IPS-NIHi7 (cell line): ENCODE measurements at regions not wholly inside any gene's neighbourhood (a gene's known extent, or its start where the extent isn't known, plus 50 kb on each side); places are given as distances from the start of the nearest gene placed in this dataset.
"Not testable (repeated sequence)": the region's sequence is repeated elsewhere in the genome, so short reads cannot be mapped to it uniquely, and the experiment has no call there.

Experiments
- DNase-seq: peaks from one replicate; pipeline ENCODE4 v3.0.0; 2012; ENCODE audit warnings: mixed read lengths; ENCODE audit errors: extremely low spot score

DNA sequence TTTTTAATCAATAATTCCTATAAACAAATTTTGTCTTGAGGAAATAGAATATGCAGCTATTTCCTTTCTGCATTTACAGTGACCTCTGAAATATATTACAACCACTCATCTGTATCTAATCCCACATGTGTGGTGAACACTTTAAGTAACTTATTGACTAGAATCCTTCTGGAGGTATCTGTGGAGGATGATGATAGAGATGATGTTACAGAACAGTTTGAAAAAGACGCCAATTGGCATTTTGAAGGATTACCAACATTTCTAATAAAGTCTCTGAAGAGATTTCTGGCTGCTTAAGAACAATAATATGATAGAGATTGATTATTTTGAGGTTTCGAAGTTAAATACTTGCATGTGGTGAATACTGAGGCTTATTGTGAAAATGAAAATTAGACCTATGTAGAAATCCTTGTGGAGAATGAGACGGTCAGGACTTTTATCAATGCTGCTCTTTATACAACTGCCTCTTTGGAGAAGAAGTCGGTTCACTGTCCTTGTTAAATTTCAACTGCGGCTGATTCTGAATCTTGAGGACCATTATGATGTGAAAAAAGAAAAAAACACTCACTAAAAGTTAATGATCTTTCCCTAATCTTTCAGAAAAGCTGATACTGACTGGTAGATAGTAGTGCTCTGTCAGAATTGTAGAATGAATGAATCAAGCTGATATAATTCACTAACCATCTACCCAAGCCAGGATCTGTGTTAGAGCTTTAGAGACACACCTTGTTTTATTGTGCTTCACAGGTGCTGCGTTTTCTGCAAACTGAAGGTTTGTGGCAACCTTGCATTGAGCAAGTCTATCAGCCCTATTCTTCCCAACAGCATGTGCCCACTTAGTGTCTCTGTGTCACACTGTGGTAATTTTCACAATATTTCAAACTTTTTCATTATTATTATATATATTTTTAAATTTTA is 204.7 kb downstream of the SPRY1 start:
- DNase-seq = no peak

DNA sequence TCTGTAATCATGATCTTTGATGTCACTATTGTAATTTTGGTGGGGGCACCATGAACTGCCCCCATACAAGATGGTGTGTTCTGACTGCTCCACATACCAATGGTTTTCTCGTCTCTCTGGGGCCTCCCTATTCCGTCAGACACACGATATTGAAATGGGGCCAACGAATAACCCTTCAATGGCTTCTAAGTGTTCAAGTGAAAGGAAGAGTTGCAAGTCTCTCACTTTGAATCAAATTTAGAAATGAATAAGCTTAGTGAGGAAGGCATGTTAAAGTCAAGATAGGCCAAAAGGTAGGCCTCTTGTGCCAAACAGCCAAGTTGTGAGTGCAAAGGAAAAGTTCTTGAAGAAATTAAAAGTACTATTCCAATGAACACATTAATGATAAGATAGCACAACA is 205.4 kb downstream of the SPRY1 start:
- no peak for DNase-seq

DNA sequence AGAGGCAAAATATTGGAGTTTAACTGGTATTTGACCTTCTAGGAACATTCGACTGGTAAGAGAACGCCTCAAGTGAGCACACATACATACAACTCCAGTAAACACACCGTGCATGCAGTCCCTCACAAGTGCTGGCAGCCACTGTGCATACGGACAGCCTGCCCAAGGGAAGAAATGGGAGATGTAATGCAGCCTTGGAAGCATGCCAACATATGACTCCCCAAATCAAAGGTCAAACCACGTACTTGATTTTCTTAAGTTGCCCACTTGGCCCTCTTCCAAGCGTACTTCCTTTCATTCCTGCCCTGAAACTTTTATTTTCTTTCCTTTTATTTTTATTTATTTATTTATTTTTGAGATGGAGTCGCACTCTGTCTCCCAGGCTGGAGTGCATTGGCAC is 206.6 kb downstream of the SPRY1 start:
- DNase-seq = no peak

DNA sequence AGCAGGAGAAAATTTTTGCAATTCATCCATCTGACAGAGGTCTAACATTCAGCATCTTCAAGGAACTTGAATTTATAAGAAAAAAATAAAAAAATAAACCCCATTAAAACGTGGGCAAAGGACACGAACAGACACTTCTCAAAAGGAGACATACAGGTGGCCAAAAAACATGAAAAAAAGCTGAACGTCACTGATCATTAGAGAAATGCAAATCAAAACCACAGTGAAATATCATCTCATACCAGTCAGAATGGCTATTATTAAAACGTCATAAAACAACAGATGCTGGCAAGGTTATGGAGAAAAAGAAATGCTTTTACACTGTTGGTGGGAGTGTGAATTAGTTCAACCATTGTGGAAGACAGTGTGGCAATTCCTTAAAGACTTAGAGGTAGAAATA is 209.2 kb downstream of the SPRY1 start:
- not testable (repeated sequence) for DNase-seq

DNA sequence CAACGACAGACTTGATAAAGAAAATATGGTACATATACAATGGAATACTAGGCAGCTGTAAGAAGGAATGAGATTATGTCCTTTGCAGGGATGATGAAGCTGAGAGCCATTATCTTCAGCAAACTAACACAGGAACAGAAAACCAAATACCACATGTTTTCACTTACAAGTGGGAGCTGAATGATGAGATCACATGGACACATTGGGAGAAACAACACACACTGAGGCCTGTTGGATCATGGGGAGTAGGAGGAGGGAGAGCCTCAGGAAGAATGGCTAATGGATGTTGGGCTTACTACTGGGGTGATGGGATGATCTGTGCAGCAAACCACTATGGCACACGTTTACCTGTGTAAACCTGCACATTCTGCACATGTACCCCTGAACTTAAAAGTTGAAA is 209.7 kb downstream of the SPRY1 start:
- DNase-seq = no peak

DNA sequence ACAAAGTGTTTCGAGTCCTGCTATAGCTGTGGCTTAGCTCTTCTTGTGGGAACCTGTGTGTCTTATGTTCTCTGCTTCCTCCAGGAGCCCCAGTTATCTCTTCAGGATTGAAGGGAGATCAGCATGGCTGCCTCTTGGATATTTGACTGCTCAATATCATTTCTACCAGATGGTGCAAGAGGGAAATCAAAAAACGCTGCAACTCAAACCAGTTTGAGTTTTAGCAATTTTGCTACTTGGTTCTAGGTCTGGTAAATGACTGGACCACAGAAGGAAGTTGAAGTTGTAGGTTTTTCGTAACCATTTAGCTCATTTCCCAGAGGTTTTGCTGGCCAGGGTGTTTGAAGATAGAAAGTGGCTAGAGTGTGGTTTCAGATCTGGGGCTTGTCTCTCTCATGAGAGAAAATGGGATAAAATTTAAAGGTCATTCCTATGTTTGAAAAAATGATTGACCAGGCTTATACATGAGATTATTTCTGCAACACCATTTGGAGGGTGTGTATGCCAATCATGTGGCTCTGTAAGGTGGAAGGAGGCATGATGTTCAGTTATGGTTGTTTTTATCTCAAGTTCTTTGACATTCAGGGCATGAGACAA is 210.4 kb downstream of the SPRY1 start:
- no peak for DNase-seq

DNA sequence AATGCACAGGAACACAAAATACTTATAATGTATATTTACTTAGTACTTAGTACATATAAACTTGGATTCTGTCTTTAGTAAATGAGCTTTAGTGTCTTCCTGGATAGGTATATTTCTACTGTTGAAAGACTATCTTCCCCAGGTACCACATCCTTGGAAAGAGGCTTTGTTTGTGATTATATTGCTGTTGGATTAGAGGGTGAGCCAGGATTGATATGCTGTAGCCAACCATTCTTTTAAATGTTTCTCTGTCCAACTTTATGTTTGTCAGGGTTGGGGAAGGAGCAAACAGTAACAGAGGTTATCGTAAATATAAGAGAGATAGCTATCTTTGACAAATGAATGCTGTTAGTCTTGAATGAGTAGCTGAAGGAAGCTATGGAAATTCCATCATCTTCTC is 213.2 kb downstream of the SPRY1 start:
- DNase-seq = no peak

DNA sequence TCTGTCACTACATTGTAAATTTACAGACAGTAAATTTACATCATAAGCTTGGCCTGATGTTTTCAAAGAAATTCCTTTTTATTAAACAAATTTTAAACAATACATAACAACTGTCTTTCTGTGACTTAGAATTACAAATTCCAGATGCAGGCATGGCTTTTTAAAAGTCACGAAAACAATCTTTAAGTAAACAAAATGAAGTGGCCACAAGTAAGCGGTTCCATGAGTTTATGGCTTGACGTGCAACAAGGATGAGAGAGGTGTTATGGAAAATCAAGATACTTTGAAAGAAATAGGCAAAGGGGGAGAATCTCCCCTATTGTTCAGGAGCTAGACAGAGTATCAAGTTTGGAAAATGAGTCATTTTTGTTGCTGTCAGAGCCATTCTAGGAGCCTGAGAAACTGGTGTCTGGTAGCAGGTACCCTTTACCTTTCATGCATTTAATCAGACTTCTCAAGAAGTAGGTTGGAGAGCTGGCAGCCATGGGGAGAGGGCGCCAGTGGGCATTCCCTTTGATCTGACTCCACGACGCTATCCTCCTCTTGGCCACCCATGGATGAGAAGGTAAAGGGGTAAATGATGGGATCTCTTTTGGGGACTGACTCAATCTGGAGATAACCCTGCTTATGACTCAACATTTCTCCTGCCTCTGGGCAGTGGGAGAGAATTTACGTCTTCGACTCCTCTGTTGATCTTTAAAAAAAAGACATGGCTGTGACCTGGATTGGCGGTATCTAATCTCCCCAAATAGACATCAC is 217.2 kb downstream of the SPRY1 start:
- no peak for DNase-seq

DNA sequence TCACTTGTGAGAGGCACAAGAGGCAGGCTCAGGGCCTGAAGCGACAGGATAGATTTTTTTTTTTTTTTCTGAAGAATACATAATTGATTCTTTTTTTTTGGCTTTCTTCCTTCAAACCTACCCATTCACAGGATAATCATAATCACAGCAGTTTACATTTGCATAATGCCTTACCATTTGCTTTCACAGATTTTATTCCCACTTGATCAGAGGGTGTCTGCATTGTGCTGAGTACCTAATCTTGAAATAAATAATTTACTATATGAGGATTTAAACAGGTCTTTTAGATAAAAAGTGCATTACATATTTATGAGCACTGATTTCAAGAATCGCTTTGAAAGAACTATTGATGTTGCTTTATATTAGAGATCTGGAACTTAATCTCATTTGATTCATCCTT is 219.3 kb downstream of the SPRY1 start:
- no peak for DNase-seq

DNA sequence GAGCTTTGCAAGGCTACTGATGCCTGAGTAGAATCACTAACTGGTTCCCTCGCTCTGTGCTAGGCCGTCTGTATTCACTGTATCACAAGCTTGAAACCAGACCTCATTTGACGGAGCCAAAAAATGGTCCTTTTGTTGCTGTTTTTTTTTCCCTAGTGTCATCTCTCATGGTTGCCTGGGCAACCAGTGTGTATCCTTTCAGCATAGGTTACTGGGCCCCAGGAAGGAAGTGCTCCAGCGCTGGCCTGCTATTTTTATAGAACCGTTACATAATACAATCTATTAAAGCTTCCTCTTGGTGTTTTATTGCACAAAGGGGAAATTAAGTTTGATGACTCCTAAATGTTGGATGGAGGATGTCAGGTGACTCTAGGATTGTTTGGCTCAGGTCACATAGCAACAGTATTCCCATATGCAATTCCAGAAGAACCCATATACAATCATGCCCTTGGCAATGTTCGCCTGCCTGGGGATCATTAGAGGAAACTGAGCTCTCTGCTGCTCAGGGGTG is 220.4 kb downstream of the SPRY1 start:
- DNase-seq = peak; percentile 12

DNA sequence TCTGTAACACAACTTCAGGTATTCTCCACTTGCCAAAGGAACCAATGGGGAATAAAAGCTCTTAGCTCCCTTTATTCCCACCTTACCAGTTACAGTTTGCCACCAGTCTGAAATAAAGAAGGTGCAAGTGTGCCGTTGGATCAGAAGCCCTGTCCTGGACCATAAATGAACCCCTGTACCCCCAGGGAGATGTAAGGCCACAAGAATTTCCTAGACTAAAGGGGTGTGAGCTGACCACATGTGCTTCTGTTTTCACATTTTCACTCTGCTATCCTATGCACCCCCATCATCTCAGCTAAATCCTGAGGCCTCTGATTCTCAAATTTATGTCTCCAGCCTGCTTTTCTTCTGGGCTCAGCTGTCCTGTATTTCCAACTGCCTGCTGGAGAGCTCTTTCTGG is 221.2 kb downstream of the SPRY1 start:
- DNase-seq = no peak

DNA sequence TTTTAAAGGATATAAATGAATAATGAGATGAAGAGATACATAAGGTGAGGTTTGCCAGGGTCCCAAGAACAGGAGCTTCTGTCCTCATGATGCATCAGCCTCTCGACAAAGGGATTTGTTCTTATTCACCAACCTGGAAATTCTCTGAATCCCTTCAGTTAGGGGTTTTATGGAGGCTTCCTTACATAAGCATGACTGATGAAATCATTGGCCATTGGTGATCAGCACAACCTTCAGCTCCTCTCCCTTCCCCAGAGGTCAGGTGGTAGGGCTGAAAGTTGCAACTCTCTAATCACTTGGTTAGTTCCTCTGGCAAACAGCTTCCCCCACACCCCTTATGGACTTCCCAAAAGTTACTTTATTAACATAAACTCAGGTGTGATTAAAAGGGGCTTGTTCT is 222.0 kb downstream of the SPRY1 start:
- no peak for DNase-seq

DNA sequence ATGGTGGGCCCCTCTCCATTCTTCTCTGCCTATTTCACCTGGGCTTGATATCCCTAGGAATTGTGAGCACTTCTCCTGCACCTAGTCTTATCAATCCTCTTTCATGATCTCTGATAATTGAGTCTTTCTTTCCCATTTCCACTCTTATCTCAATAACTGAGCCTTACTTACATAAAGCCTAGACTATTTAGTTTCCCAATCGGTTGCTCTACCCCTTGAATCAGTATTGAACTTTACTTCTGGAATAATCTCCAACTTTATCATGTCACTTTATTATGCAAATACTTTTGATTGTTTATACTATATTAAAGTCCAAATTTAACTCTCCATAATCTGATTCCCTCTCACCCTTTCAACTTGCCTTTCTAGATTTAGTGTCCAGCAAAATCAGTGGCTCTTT is 222.7 kb downstream of the SPRY1 start:
- no peak for DNase-seq

DNA sequence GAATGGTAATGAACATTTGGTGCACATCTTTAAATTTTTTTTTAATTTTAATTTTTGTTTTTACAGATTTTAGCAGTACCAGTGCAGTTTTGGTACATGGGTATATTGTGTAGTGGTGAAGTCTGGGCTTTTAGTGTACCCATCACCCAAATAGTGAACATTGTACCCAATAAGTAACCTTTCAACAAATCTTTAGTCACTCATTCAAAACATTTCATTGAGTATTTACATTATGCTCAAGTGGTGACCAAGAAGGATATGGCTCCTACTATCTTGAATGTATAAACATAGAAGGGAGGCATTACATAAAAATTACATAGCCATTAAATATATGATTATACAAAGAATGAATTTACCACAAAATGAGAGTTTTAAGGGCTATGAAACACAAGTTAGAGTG is 223.3 kb downstream of the SPRY1 start:
- no peak for DNase-seq

DNA sequence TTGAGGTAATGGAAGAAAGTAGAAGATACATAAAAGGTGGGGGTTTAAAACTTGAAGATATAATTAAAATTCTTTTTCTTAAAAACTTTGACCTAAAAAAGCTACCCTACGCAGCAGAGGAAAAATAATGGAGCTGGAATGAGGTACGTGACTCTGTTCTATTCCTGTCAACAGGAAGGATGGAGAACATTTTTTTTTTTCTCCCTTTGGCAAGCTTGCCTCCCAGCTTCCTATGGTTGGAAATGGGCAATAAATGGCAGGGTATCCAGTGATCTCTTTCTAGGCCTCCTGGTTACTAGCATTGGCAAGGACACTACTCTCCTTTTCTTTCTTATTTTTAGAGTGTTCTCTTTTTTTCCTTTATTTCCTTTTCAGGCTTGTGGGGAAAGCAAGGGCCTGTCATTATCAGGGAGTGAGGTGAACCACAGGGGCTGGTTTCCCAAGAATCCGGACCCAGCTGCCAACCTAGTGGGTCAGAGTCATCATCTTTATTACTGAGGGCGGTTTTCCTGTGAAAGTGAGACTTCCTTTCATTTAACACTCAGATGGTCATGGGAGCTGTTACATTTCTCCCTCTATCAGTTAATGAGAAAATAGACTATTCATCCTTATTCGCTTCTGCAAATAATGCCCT is 224.6 kb downstream of the SPRY1 start:
- DNase-seq = no peak

DNA sequence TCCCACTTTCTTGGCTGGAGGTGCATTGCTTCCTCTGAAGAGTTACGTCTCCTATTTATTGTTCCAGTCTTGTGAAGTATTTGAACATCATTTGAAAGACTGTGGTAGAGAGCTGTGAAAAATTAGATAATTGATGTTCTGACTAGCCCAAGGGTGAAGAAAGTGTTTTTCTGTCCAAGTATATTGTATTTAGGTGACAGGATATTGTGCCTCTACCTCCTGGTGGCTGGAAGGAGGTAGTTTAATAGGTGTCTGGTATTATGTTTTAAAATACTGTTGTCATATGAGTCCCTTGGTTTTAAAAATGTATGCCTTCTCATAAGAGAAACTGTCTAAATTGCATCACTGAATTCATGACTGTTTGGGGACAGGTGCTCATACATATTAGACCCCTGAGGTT is 226.0 kb downstream of the SPRY1 start:
- no peak for DNase-seq

DNA sequence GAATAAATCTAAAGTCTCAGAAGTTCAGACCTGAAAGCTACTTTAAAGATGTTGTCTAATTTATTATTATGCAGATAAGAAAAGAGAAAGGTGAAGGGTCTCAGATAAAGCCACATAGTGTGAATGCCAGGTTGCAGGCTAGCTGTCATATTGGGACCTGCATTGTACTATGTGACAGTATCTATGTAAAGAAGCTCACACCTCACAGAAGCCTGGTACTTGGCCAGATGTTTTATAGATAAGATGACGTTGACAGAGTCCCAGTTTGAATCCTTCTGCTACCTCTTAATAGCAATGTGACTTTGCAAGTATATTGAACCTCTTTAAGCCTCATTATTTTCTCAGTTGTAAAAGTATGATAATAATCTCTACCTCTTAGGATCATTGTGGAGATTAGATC is 227.0 kb downstream of the SPRY1 start:
- no peak for DNase-seq

DNA sequence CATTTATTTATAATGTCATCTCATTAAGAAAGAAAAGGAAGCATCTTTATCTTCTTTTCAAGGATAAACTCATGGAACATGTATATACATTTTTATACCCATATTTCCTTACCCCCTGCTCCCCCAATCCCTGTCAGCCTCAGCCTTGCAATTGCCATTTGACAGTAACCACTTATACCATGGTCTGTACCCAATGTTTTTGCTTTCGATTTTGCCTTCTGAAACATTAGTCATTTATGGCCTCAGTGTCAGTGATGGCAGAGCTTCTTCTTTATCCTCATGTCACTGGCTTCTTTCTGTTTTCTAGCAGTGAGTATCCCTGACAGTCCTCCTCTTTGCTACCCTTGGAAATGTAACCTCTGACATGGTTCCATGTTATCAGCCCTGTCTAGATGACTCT is 228.4 kb downstream of the SPRY1 start:
- DNase-seq = no peak

DNA sequence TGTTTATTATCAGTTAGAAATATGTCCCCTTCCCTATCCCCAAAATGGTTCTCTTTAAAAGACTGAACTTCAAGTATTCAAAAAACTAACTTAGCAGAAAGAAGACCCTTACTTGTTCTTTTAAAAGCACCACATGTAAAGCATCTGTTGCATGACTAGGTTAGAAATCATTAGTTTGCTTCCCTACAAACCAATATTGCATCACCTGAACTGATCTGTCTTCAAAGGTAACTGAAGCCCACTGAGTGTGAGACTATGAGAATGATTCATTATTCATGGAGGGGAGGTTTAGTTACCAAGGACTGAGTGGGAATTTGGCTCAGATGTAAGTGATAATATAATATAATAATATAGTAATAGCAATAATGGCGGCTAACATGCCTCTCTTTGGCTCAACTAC is 231.7 kb downstream of the SPRY1 start:
- DNase-seq = no peak

DNA sequence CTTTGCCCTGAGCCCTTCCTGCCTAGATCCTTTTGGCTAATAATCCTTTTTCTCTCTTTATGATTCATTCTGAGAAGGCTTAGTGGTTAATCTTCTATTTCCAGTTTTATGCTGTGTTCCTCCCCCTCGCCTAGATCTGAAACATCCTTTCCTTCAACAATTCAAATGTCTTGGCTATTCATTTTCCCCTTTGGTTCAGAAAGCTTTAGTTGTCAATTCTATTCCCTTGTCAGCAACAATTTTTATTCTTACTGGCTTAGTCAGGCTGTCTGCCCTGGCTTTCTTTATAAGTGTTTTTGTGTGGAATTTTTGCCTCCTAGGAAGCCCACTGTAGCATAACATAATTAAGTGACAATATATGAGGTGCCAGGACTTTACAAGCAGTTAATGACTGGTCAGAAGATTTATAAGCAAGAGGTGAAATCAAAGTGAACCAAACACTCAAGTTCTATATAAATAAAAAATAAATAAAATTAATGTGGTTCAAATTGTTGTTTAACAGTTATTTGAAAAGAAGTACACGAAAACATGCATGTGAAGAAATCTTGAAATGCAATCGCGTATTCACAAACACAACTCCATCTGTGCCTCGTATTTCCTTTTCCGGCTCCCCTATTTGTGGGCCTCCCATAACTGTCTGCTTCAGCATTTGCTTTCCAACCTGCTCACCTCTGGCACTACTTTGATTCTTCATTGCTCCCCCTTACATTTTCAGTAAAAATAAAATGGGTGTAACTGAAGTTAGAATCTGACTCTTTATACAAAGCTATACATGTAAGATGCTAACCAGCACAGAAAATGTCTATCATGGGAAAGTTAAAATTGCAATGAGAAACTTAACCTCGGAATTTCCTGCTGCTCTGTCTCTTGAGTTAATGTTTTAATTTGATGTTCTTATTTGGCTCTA is 235.4 kb downstream of the SPRY1 start:
- DNase-seq = no peak

DNA sequence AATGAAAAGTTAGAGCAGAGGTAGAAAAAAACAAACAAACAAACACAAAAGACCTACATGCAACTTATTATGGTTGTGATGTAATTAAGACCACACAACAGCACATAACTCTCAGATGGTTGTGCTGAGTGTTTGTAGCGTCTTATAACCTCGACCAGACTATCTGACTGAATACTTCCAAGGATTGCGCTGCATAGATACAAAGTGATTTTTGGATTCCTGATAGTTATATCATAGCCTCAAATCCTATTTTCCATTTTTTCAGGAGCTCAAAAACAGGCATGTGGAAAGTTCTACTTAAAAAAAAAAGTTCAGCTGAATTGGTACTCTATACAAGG is 236.1 kb downstream of the SPRY1 start:
- no peak for DNase-seq
